ENCODE measurements at regions not wholly inside any gene's neighbourhood (a gene's known extent, or its start where the extent isn't known, plus 50 kb on each side); places are given as distances from the start of the nearest gene placed in this dataset.
"Not testable (repeated sequence)": the region's sequence is repeated elsewhere in the genome, so short reads cannot be mapped to it uniquely, and the experiment has no call there.

DNA sequence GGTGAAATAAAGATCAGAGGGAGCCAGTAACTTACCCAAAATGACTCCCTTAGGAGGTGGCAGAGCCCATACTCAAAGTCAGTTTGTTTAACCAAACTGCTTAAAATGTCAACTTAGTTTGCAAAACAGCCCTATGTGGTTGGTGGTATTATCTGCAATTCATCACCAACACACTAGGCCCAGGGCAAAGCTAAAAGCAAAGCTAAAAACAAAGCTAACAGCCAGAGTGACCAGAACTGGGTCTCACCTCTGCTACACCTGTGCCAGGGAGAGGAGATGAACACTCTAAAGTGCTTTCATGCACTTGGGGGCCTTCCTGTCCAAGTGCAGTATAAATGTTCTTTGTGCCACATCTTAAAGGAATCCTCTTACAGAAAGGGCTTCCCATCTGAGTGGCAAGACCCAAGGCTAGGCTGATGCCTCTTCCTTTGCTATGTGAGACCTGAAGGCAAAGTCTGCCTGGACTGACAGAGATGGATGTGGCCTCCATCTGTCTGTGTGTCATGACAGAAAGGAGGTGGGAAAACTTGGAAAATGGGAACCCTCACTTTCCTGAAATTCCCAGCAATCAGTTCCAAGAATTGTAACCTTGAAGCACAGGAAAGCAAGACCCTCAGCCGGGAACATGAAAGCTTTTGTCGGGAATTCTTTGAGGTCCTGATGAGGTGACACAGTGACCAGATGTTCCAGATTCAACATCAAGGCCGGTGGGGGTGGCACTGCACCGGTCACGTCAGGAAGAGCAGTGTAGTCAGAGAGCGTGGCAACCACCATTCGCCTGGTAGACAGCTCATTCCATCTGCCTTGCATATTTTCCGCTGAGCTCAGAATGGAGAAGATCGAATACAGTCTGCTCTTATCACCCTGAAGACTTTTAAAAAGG lies 214.3 kb upstream of the PLGLB2 start:
- H3K27me3 ChIP-seq (ENCODE audit: control insufficient read depth in 1 of 2, insufficient read depth in 2 of 2, low read length in 2 of 2); CTCF ChIA-PET (ENCODE audit: low intra/inter-chr PET ratio, low total read pairs); H3K4me3 ChIP-seq (replicated peaks in 1 of 3; ENCODE audit: insufficient read depth in 1 of 3, low read depth in 2 of 3, low read length in 3 of 3); in situ Hi-C loops (cut with HindIII; ENCODE audit: extremely low pct_ligation_motif_present, low pct_unique_long_range_greater_than_20kb); POLR2A ChIA-PET; H3K9ac ChIP-seq (ENCODE audit: insufficient read depth, low read depth, low read length); H3K36me3 ChIP-seq (replicated peaks in 1 of 2; ENCODE audit: control insufficient read depth in 1 of 2, insufficient read depth in 2 of 2, low read length in 2 of 2); H3K79me2 ChIP-seq (ENCODE audit: insufficient read depth, low read length); FAIRE-seq; intact Hi-C loops (cut with micrococcal nuclease; ENCODE audit: unreplicated experiment); H3K9me3 ChIP-seq (ENCODE audit: low read length); H3K27ac ChIP-seq (ENCODE audit: extremely low read length, insufficient read depth, low read length); BruUV-seq (replicated peaks); H4K20me1 ChIP-seq (ENCODE audit: insufficient read depth, low read length); H2AFZ ChIP-seq (ENCODE audit: low read length): not testable (repeated sequence)
- 0 out of 2 replicates have a peak overlapping the region, but pooled peaks have one; percentile 12 for H3K4me2 ChIP-seq (ENCODE audit: low read depth, low read length)
- peak; percentile 52 for DNase-seq (ENCODE audit: low spot score)
- H3K4me1 ChIP-seq (ENCODE audit: insufficient read depth, low read length), result peaks cover 26% of the 10 kb centered on the region
- TF ChIP-seq TCF7 (IDR thresholded peaks at IDR 0.05; ENCODE audit: low read depth), result 0 out of 2 replicates have a peak, but pooled peaks have one; percentile 15
- TF ChIP-seq NCOA2 (CRISPR knock-in tag; IDR thresholded peaks at IDR 0.05), result 0 out of 2 replicates have a peak, but pooled peaks have one; percentile 21
- 13% methylated on average over 6 of the region's 9 CpGs for WGBS (ENCODE audit: low lambda C conversion rate)
- ATAC-seq, result peak; percentile 77

- POLR2A ChIA-PET; H3K9ac ChIP-seq (ENCODE audit: insufficient read depth, low read depth, low read length); H4K20me1 ChIP-seq (ENCODE audit: insufficient read depth, low read length); H3K4me3 ChIP-seq (replicated peaks in 1 of 3; ENCODE audit: insufficient read depth in 1 of 3, low read depth in 2 of 3, low read length in 3 of 3); H3K36me3 ChIP-seq (replicated peaks in 1 of 2; ENCODE audit: control insufficient read depth in 1 of 2, insufficient read depth in 2 of 2, low read length in 2 of 2); CTCF ChIA-PET (ENCODE audit: low intra/inter-chr PET ratio, low total read pairs); in situ Hi-C loops (cut with HindIII; ENCODE audit: extremely low pct_ligation_motif_present, low pct_unique_long_range_greater_than_20kb); H3K9me3 ChIP-seq (ENCODE audit: low read length); H2AFZ ChIP-seq (ENCODE audit: low read length); FAIRE-seq; DNase-seq (ENCODE audit: low spot score); ATAC-seq; H3K4me2 ChIP-seq (ENCODE audit: low read depth, low read length); H3K27me3 ChIP-seq (ENCODE audit: control insufficient read depth in 1 of 2, insufficient read depth in 2 of 2, low read length in 2 of 2); H3K79me2 ChIP-seq (ENCODE audit: insufficient read depth, low read length); BruUV-seq (replicated peaks); H3K27ac ChIP-seq (ENCODE audit: extremely low read length, insufficient read depth, low read length); intact Hi-C loops (cut with micrococcal nuclease; ENCODE audit: unreplicated experiment): not testable (repeated sequence)
- peaks cover 29% of the 10 kb centered on the region for H3K4me1 ChIP-seq (ENCODE audit: insufficient read depth, low read length)
- no CpG with 5 or more reads among the region's 14 CpGs for WGBS (ENCODE audit: low lambda C conversion rate)
These were observed 213.5 kb upstream of the PLGLB2 start for GRCh38 chr2:87534273-87534889.

DNA sequence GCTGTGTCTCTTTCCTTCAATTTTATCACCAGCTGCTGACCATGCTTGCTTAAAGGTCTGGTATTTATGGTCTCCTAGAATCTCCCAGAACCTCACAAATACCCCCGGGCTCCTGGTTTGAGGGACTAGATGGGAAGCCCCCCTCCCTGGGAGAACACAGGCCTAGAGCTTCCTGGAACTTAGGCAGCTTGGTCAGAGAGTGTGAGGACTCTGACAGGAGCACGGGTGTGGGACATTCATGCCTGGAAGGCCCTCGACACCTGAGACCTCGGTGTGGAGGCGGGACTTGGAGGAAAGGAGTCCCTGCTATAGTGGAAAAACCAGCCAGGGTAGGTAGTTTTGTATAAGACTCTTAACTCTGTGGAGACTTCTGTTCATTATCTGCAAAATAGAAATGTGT lies 211.5 kb upstream of the PLGLB2 start:
- peaks cover 33% of the 10 kb centered on the region for H3K4me1 ChIP-seq (ENCODE audit: insufficient read depth, low read length)
- H3K36me3 ChIP-seq (replicated peaks in 1 of 2; ENCODE audit: control insufficient read depth in 1 of 2, insufficient read depth in 2 of 2, low read length in 2 of 2); H3K9ac ChIP-seq (ENCODE audit: insufficient read depth, low read depth, low read length); FAIRE-seq; H3K4me2 ChIP-seq (ENCODE audit: low read depth, low read length); H3K27me3 ChIP-seq (ENCODE audit: control insufficient read depth in 1 of 2, insufficient read depth in 2 of 2, low read length in 2 of 2); BruUV-seq (replicated peaks); H4K20me1 ChIP-seq (ENCODE audit: insufficient read depth, low read length); intact Hi-C loops (cut with micrococcal nuclease; ENCODE audit: unreplicated experiment); ATAC-seq; POLR2A ChIA-PET; CTCF ChIA-PET (ENCODE audit: low intra/inter-chr PET ratio, low total read pairs); in situ Hi-C loops (cut with HindIII; ENCODE audit: extremely low pct_ligation_motif_present, low pct_unique_long_range_greater_than_20kb); H3K27ac ChIP-seq (ENCODE audit: extremely low read length, insufficient read depth, low read length); H3K79me2 ChIP-seq (ENCODE audit: insufficient read depth, low read length); H3K9me3 ChIP-seq (ENCODE audit: low read length); DNase-seq (ENCODE audit: low spot score); H2AFZ ChIP-seq (ENCODE audit: low read length); H3K4me3 ChIP-seq (replicated peaks in 1 of 3; ENCODE audit: insufficient read depth in 1 of 3, low read depth in 2 of 3, low read length in 3 of 3): not testable (repeated sequence)
- no CpG with 5 or more reads among the region's 5 CpGs for WGBS (ENCODE audit: low lambda C conversion rate)

GRCh38 chr2:87537251-87537671 lies 210.6 kb upstream of the PLGLB2 start:
- BruUV-seq (replicated peaks); ATAC-seq: not testable (repeated sequence)

More at GRCh38 chr2:87537251-87537671, 210.6 kb upstream of the PLGLB2 start:
- POLR2A ChIA-PET; H3K4me2 ChIP-seq (ENCODE audit: low read depth, low read length); in situ Hi-C loops (cut with HindIII; ENCODE audit: extremely low pct_ligation_motif_present, low pct_unique_long_range_greater_than_20kb); H4K20me1 ChIP-seq (ENCODE audit: insufficient read depth, low read length); H3K9me3 ChIP-seq (ENCODE audit: low read length); H3K79me2 ChIP-seq (ENCODE audit: insufficient read depth, low read length); FAIRE-seq; H3K9ac ChIP-seq (ENCODE audit: insufficient read depth, low read depth, low read length); H3K36me3 ChIP-seq (replicated peaks in 1 of 2; ENCODE audit: control insufficient read depth in 1 of 2, insufficient read depth in 2 of 2, low read length in 2 of 2); H3K27me3 ChIP-seq (ENCODE audit: control insufficient read depth in 1 of 2, insufficient read depth in 2 of 2, low read length in 2 of 2); DNase-seq (ENCODE audit: low spot score); H2AFZ ChIP-seq (ENCODE audit: low read length); CTCF ChIA-PET (ENCODE audit: low intra/inter-chr PET ratio, low total read pairs); H3K27ac ChIP-seq (ENCODE audit: extremely low read length, insufficient read depth, low read length); H3K4me3 ChIP-seq (replicated peaks in 1 of 3; ENCODE audit: insufficient read depth in 1 of 3, low read depth in 2 of 3, low read length in 3 of 3); intact Hi-C loops (cut with micrococcal nuclease; ENCODE audit: unreplicated experiment): not testable (repeated sequence)
- H3K4me1 ChIP-seq (ENCODE audit: insufficient read depth, low read length), result peaks cover 25% of the 10 kb centered on the region
- 89% methylated on average over 7 of the region's 8 CpGs for WGBS (ENCODE audit: low lambda C conversion rate)
